SU-DHL-6 (cell line): ENCODE measurements at regions not wholly inside any gene's neighbourhood (a gene's known extent, or its start where the extent isn't known, plus 50 kb on each side); places are given as distances from the start of the nearest gene placed in this dataset.

ENCODE experiments used
- H2AFZ ChIP-seq: fragments of 200-600 bp; sonication (generic); 2 replicates; pipeline ENCODE4 v1.6.1; 2014; ENCODE audit warnings: low read depth, mild to moderate bottlenecking, moderate library complexity, mixed read lengths, antibody characterized with exemption, low read length; ENCODE audit not compliant: severe bottlenecking
- H3F3A ChIP-seq: fragments of 200-600 bp; shearing (Covaris generic); 2 replicates; pipeline ENCODE4 v1.6.0; 2016; ENCODE audit warnings: antibody characterized with exemption, mild to moderate bottlenecking; ENCODE audit not compliant: insufficient read depth
- H3K27ac ChIP-seq: fragments of 200-600 bp; sonication (generic); 2 replicates; pipeline ENCODE4 v1.5.1; 2016; ENCODE audit warnings: low read depth, mild to moderate bottlenecking, low read length, moderate library complexity, mixed read lengths
- H3K27me3 ChIP-seq: fragments of 200-600 bp; sonication (generic), shearing (Covaris generic); 2 replicates; pipeline ENCODE4 v1.6.0; 2014; ENCODE audit warnings: mild to moderate bottlenecking, low read length
- H3K36me3 ChIP-seq: fragments of 200-600 bp; sonication (generic); 2 replicates; pipeline ENCODE4 v1.6.1; 2014; ENCODE audit warnings: mild to moderate bottlenecking, low read length, mixed read lengths
- H3K4me2 ChIP-seq: fragments of 300-600, 200-600 bp; shearing (Covaris generic), sonication (generic); 2 replicates; pipeline ENCODE4 v1.6.0; 2014; ENCODE audit warnings: low read length, low read depth, mild to moderate bottlenecking; ENCODE audit not compliant: poor library complexity, severe bottlenecking
- H3K4me3 ChIP-seq: fragments of 200-600 bp; sonication (generic); 2 replicates; pipeline ENCODE4 v1.5.1; 2014; ENCODE audit warnings: antibody characterized with exemption, low read length, mild to moderate bottlenecking, mixed read lengths; ENCODE audit not compliant: insufficient read depth, poor library complexity, severe bottlenecking
- H3K79me2 ChIP-seq: fragments of 200-600 bp; sonication (generic); 2 replicates; pipeline ENCODE4 v1.6.1; 2014; ENCODE audit warnings: mild to moderate bottlenecking, low read length, moderate library complexity; ENCODE audit not compliant: insufficient read depth
- H3K9ac ChIP-seq: fragments of 200-600 bp; sonication (generic); 2 replicates; pipeline ENCODE4 v1.7.0; 2014; ENCODE audit warnings: mild to moderate bottlenecking, low read length
- H3K9me2 ChIP-seq: fragments of 200-600 bp; sonication (generic); replicated peaks from 2 replicates; pipeline ENCODE4 v1.6.1; 2014; ENCODE audit warnings: low read length; ENCODE audit not compliant: insufficient read depth
- H3K9me3 ChIP-seq: fragments of 200-600 bp; sonication (generic); 2 replicates; pipeline ENCODE4 v1.6.1; 2014; ENCODE audit warnings: low read length, mixed read lengths; ENCODE audit not compliant: insufficient read depth
- H4K20me1 ChIP-seq: fragments of 200-600 bp; sonication (generic); 2 replicates; pipeline ENCODE4 v1.6.1; 2014; ENCODE audit warnings: low read depth, mild to moderate bottlenecking, antibody characterized with exemption, low read length, moderate library complexity, mixed read lengths
- CTCF ChIP-seq: fragments of 200-600 bp; sonication (generic); IDR thresholded peaks from one replicate; pipeline ENCODE4 v1.5.1; 2017; ENCODE audit warnings: antibody characterized with exemption, mild to moderate bottlenecking, low read length, moderate library complexity; ENCODE audit not compliant: insufficient read depth, poor library complexity, severe bottlenecking
- EZH2phosphoT487 ChIP-seq: fragments of 200-600 bp; sonication (generic), shearing (Covaris generic); conservative IDR thresholded peaks from 2 replicates; pipeline ENCODE4 v1.6.1; 2018; ENCODE audit warnings: mild to moderate bottlenecking, antibody characterized with exemption, low read length, moderate library complexity, mixed read lengths

- Histone ChIP-seq H3F3A (no peaks in the 10 kb centered on the region), H3K9me3 (no peaks in the 10 kb centered on the region), H3K4me3 (no peak overlapping the region), H3K9ac (no peak overlapping the region), H3K27me3 (no peaks in the 10 kb centered on the region), H3K9me2 (no peaks in the 10 kb centered on the region), H3K27ac (no peak overlapping the region), H3K4me2 (no peak overlapping the region), H4K20me1 (no peaks in the 10 kb centered on the region), H2AFZ (no peak overlapping the region), H3K79me2 (no peaks in the 10 kb centered on the region), H3K36me3 (no peaks in the 10 kb centered on the region)
- TF ChIP-seq CTCF (no peak), EZH2phosphoT487 (no peak)
These were observed 172.9 kb downstream of the INHBB start for GRCh38 chr2:120518819-120519218.

GRCh38 chr2:120519469-120519868 is 173.5 kb downstream of the INHBB start:
- no peaks in the 10 kb centered on the region for H3K9me3 ChIP-seq
- no peak for TF ChIP-seq CTCF
- TF ChIP-seq EZH2phosphoT487, result no peak
- H3K27me3 ChIP-seq, result no peaks in the 10 kb centered on the region
- H3K79me2 ChIP-seq, result no peaks in the 10 kb centered on the region
- no peaks in the 10 kb centered on the region for H4K20me1 ChIP-seq
- no peak overlapping the region for H3K4me3 ChIP-seq
- H3K27ac ChIP-seq, result no peak overlapping the region
- H3K9ac ChIP-seq, result no peak overlapping the region
- no peaks in the 10 kb centered on the region for H3F3A ChIP-seq
- H3K9me2 ChIP-seq, result no peaks in the 10 kb centered on the region
- H2AFZ ChIP-seq, result no peak overlapping the region
- H3K4me2 ChIP-seq, result no peak overlapping the region
- H3K36me3 ChIP-seq, result no peaks in the 10 kb centered on the region

GRCh38 chr2:120520454-120520853 is 174.5 kb downstream of the INHBB start:
- no peaks in the 10 kb centered on the region for H3K9me2 ChIP-seq
- no peaks in the 10 kb centered on the region for H3K27me3 ChIP-seq
- H3K4me2 ChIP-seq, result no peak overlapping the region
- no peaks in the 10 kb centered on the region for H4K20me1 ChIP-seq
- H3K27ac ChIP-seq, result no peak overlapping the region
- H3K9me3 ChIP-seq, result no peaks in the 10 kb centered on the region
- H3K4me3 ChIP-seq, result no peak overlapping the region
- no peak for TF ChIP-seq EZH2phosphoT487
- TF ChIP-seq CTCF, result no peak
- no peaks in the 10 kb centered on the region for H3F3A ChIP-seq
- no peaks in the 10 kb centered on the region for H3K79me2 ChIP-seq
- H3K36me3 ChIP-seq, result no peaks in the 10 kb centered on the region
- H2AFZ ChIP-seq, result no peak overlapping the region
- H3K9ac ChIP-seq, result no peak overlapping the region
